ENCODE measurements at regions not wholly inside any gene's neighbourhood (a gene's known extent, or its start where the extent isn't known, plus 50 kb on each side); places are given as distances from the start of the nearest gene placed in this dataset.

- Mint-ChIP-seq H3K36me3 (ENCODE audit: low read depth, unreplicated experiment) (peaks cover 9% of the 10 kb centered on the region), H3K4me1 (ENCODE audit: unreplicated experiment) (peaks cover 6% of the 10 kb centered on the region), H3K9me3 (ENCODE audit: unreplicated experiment) (peaks cover 5% of the 10 kb centered on the region), H3K27ac (ENCODE audit: unreplicated experiment) (no peak overlapping the region), H3K27me3 (ENCODE audit: unreplicated experiment) (peaks cover 7% of the 10 kb centered on the region), H3K4me3 (ENCODE audit: unreplicated experiment) (no peak overlapping the region)
- no peak for TF ChIP-seq CTCF (IDR thresholded peaks at IDR 0.05; ENCODE audit: unreplicated experiment)
- DNase-seq (ENCODE audit: low spot score), result no peak
Observed at GRCh38 chr9:96135753-96136290, 166.2 kb downstream of the HSD17B3 start.

- no peak for TF ChIP-seq CTCF (IDR thresholded peaks at IDR 0.05; ENCODE audit: unreplicated experiment)
- Mint-ChIP-seq H3K27me3 (ENCODE audit: unreplicated experiment) (peaks cover 10% of the 10 kb centered on the region), H3K9me3 (ENCODE audit: unreplicated experiment) (peaks cover 5% of the 10 kb centered on the region), H3K27ac (ENCODE audit: unreplicated experiment) (no peak overlapping the region), H3K36me3 (ENCODE audit: low read depth, unreplicated experiment) (peaks cover 9% of the 10 kb centered on the region), H3K4me1 (ENCODE audit: unreplicated experiment) (peaks cover 12% of the 10 kb centered on the region), H3K4me3 (ENCODE audit: unreplicated experiment) (no peak overlapping the region)
- DNase-seq (ENCODE audit: low spot score), result no peak
Observed at GRCh38 chr9:96135076-96135752, 166.8 kb downstream of the HSD17B3 start.

- DNase-seq (ENCODE audit: low spot score), result no peak
- Mint-ChIP-seq H3K27ac (ENCODE audit: unreplicated experiment) (no peak overlapping the region), H3K9me3 (ENCODE audit: unreplicated experiment) (peaks cover 5% of the 10 kb centered on the region), H3K27me3 (ENCODE audit: unreplicated experiment) (peaks cover 10% of the 10 kb centered on the region), H3K4me3 (ENCODE audit: unreplicated experiment) (no peak overlapping the region), H3K4me1 (ENCODE audit: unreplicated experiment) (peaks cover 26% of the 10 kb centered on the region), H3K36me3 (ENCODE audit: low read depth, unreplicated experiment) (peaks cover 9% of the 10 kb centered on the region)
- no peak for TF ChIP-seq CTCF (IDR thresholded peaks at IDR 0.05; ENCODE audit: unreplicated experiment)
Observed at GRCh38 chr9:96133321-96134021, 168.5 kb downstream of the HSD17B3 start.

GRCh38 chr9:96131825-96132224 is 170.2 kb downstream of the HSD17B3 start:
- no peak for DNase-seq (ENCODE audit: low spot score)
- peaks cover 12% of the 10 kb centered on the region for H3K27me3 Mint-ChIP-seq (ENCODE audit: unreplicated experiment)
- peaks cover 5% of the 10 kb centered on the region for H3K9me3 Mint-ChIP-seq (ENCODE audit: unreplicated experiment)
- H3K36me3 Mint-ChIP-seq (ENCODE audit: low read depth, unreplicated experiment), result peaks cover 12% of the 10 kb centered on the region
- TF ChIP-seq CTCF (IDR thresholded peaks at IDR 0.05; ENCODE audit: unreplicated experiment), result no peak
- peaks cover 40% of the 10 kb centered on the region for H3K4me1 Mint-ChIP-seq (ENCODE audit: unreplicated experiment)
- H3K27ac Mint-ChIP-seq (ENCODE audit: unreplicated experiment), result no peak overlapping the region
- no peak overlapping the region for H3K4me3 Mint-ChIP-seq (ENCODE audit: unreplicated experiment)

- H3K9me3 Mint-ChIP-seq (ENCODE audit: unreplicated experiment), result peaks cover 5% of the 10 kb centered on the region
- H3K4me1 Mint-ChIP-seq (ENCODE audit: unreplicated experiment), result peaks cover 43% of the 10 kb centered on the region
- no peak overlapping the region for H3K4me3 Mint-ChIP-seq (ENCODE audit: unreplicated experiment)
- peaks cover 12% of the 10 kb centered on the region for H3K36me3 Mint-ChIP-seq (ENCODE audit: low read depth, unreplicated experiment)
- TF ChIP-seq CTCF (IDR thresholded peaks at IDR 0.05; ENCODE audit: unreplicated experiment), result no peak
- peak overlapping the region; percentile 97 for H3K27ac Mint-ChIP-seq (ENCODE audit: unreplicated experiment)
- H3K27me3 Mint-ChIP-seq (ENCODE audit: unreplicated experiment), result peaks cover 13% of the 10 kb centered on the region
- no peak for DNase-seq (ENCODE audit: low spot score)
Observed at GRCh38 chr9:96130970-96131369, 171.0 kb downstream of the HSD17B3 start.

Measured in endothelial cell (in vitro differentiated cells).